GM12891 (cell line): ENCODE measurements at regions not wholly inside any gene's neighbourhood (a gene's known extent, or its start where the extent isn't known, plus 50 kb on each side); places are given as distances from the start of the nearest gene placed in this dataset.

Source experiments
- PAX5 ChIP-seq: IDR thresholded peaks from 2 replicates; pipeline ENCODE4 v1.6.1; 2011; ENCODE audit warnings: low read length, moderate library complexity, mild to moderate bottlenecking; ENCODE audit not compliant: insufficient read depth, severe bottlenecking
- POLR2A ChIP-seq: IDR thresholded peaks from 2 replicates; pipeline ENCODE4 v1.6.1; 2011; ENCODE audit warnings: low read depth, low read length, control low read depth
- POLR2AphosphoS5 ChIP-seq: IDR thresholded peaks from 2 replicates; pipeline ENCODE4 v1.6.1; 2011; ENCODE audit warnings: low read depth, low read length, control low read depth
- POU2F2 ChIP-seq: IDR thresholded peaks from 2 replicates; pipeline ENCODE4 v1.6.1; 2011; ENCODE audit warnings: low read depth, mild to moderate bottlenecking, control low read depth, low read length, moderate library complexity
- SPI1 ChIP-seq: IDR thresholded peaks from 2 replicates; pipeline ENCODE4 v1.6.1; 2011; ENCODE audit warnings: low read depth, low read length, control low read depth
- TAF1 ChIP-seq: IDR thresholded peaks from 2 replicates; pipeline ENCODE4 v1.6.1; 2011; ENCODE audit warnings: low read depth, low read length, control low read depth

- no peak for TF ChIP-seq POLR2A
- TF ChIP-seq TAF1, result no peak
- TF ChIP-seq POLR2AphosphoS5, result no peak
- TF ChIP-seq SPI1, result no peak
- no peak for TF ChIP-seq POU2F2
- no peak for TF ChIP-seq PAX5
Observed at GRCh38 chr9:30116673-30117217, 2267.7 kb upstream of the ACO1 start.
